ENCODE measurements at regions not wholly inside any gene's neighbourhood (a gene's known extent, or its start where the extent isn't known, plus 50 kb on each side); places are given as distances from the start of the nearest gene placed in this dataset.

- no peak for DNase-seq
Measured at GRCh38 chr11:90795746-90796145, 572.9 kb upstream of the CHORDC1 start.

- DNase-seq, result no peak
Measured at GRCh38 chr11:90788961-90789360, 566.1 kb upstream of the CHORDC1 start.

- DNase-seq, result no peak
Measured at GRCh38 chr11:90784241-90784814, 561.5 kb upstream of the CHORDC1 start.

GRCh38 chr11:90783111-90783510, 560.3 kb upstream of the CHORDC1 start:
- DNase-seq, result no peak

GRCh38 chr11:90779098-90779497, 556.2 kb upstream of the CHORDC1 start:
- DNase-seq, result no peak

- DNase-seq, result no peak
Measured at GRCh38 chr11:90775567-90776165, 552.8 kb upstream of the CHORDC1 start.

GRCh38 chr11:90774727-90775566, 552.1 kb upstream of the CHORDC1 start:
- DNase-seq, result no peak

GRCh38 chr11:90770007-90770406, 547.2 kb upstream of the CHORDC1 start:
- DNase-seq, result no peak

GRCh38 chr11:90766121-90766520, 543.3 kb upstream of the CHORDC1 start:
- DNase-seq, result no peak

GRCh38 chr11:90764691-90765090, 541.8 kb upstream of the CHORDC1 start:
- no peak for DNase-seq

GRCh38 chr11:90757849-90758494, 535.1 kb upstream of the CHORDC1 start:
- DNase-seq, result peak; percentile 10

- DNase-seq, result no peak
Measured at GRCh38 chr11:90756617-90757016, 533.8 kb upstream of the CHORDC1 start.

- no peak for DNase-seq
Measured at GRCh38 chr11:90753546-90753945, 530.7 kb upstream of the CHORDC1 start.

GRCh38 chr11:90747057-90747456, 524.2 kb upstream of the CHORDC1 start:
- DNase-seq, result no peak

GRCh38 chr11:90744169-90744568, 521.3 kb upstream of the CHORDC1 start:
- DNase-seq, result no peak

GRCh38 chr11:90738799-90739198, 516.0 kb upstream of the CHORDC1 start:
- no peak for DNase-seq

- DNase-seq, result no peak
Measured at GRCh38 chr11:90737444-90738050, 514.7 kb upstream of the CHORDC1 start.

- no peak for DNase-seq
Measured at GRCh38 chr11:90732486-90732885, 509.6 kb upstream of the CHORDC1 start.

GRCh38 chr11:90723475-90723874, 500.6 kb upstream of the CHORDC1 start:
- no peak for DNase-seq

GRCh38 chr11:90722552-90723190, 499.8 kb upstream of the CHORDC1 start:
- DNase-seq, result no peak

- DNase-seq, result no peak
Measured at GRCh38 chr11:90717522-90717921, 494.7 kb upstream of the CHORDC1 start.

GRCh38 chr11:90705661-90706060, 482.8 kb upstream of the CHORDC1 start:
- no peak for DNase-seq

GRCh38 chr11:90704510-90704909, 481.7 kb upstream of the CHORDC1 start:
- no peak for DNase-seq
